Brain microvascular endothelial cell (primary cell): ENCODE measurements at regions not wholly inside any gene's neighbourhood (a gene's known extent, or its start where the extent isn't known, plus 50 kb on each side); places are given as distances from the start of the nearest gene placed in this dataset.

ENCODE experiments used
- DNase-seq: peaks from one replicate; pipeline ENCODE4 v3.0.0-alpha.2; 2020
- H3K27ac ChIP-seq: fragments of 250-450 bp; sonication (Bioruptor Pico); 2 replicates; pipeline ENCODE4 v1.5.1; 2020; ENCODE audit warnings: mild to moderate bottlenecking, moderate library complexity
- H3K27me3 ChIP-seq: fragments of 250-450 bp; sonication (Bioruptor Pico); replicated peaks from 2 replicates; pipeline ENCODE4 v1.5.1; 2020; ENCODE audit warnings: mild to moderate bottlenecking
- H3K36me3 ChIP-seq: fragments of 250-450 bp; sonication (Bioruptor Pico); replicated peaks from 2 replicates; pipeline ENCODE4 v1.5.1; 2020; ENCODE audit warnings: mild to moderate bottlenecking
- H3K4me3 ChIP-seq: 2 replicates; pipeline ENCODE4 v1.5.1; 2011; ENCODE audit warnings: low read depth, mild to moderate bottlenecking, control low read depth, low read length, moderate library complexity
- CTCF ChIP-seq: IDR thresholded peaks from 2 replicates; pipeline ENCODE4 v1.5.1; 2011; ENCODE audit warnings: low read depth, mild to moderate bottlenecking, moderate library complexity, low read length, control low read depth, inconsistent platforms; ENCODE audit errors: missing control alignments
- in situ Hi-C: cut with HindIII; loops from 2 replicates; pipeline ENCODE4 v1.10.0; 2017; ENCODE audit warnings: low sequenced_read_pairs, low pct_ligation_motif_present

GRCh38 chr12:42008996-42009395 lies 135.7 kb downstream of the GXYLT1 start:
- in situ Hi-C loops: no loop called here
- no peak for TF ChIP-seq CTCF
- H3K4me3 ChIP-seq: no peak overlapping the region
- no peak for DNase-seq
- H3K27me3 ChIP-seq: no peaks in the 10 kb centered on the region
- no peak overlapping the region for H3K27ac ChIP-seq
- H3K36me3 ChIP-seq: no peaks in the 10 kb centered on the region

GRCh38 chr12:42003031-42003430 lies 141.6 kb downstream of the GXYLT1 start:
- Histone ChIP-seq H3K27ac (no peak overlapping the region), H3K36me3 (no peaks in the 10 kb centered on the region), H3K4me3 (no peak overlapping the region), H3K27me3 (no peaks in the 10 kb centered on the region)
- no peak for DNase-seq
- TF ChIP-seq CTCF: no peak
- in situ Hi-C loops: no loop called here

DNA sequence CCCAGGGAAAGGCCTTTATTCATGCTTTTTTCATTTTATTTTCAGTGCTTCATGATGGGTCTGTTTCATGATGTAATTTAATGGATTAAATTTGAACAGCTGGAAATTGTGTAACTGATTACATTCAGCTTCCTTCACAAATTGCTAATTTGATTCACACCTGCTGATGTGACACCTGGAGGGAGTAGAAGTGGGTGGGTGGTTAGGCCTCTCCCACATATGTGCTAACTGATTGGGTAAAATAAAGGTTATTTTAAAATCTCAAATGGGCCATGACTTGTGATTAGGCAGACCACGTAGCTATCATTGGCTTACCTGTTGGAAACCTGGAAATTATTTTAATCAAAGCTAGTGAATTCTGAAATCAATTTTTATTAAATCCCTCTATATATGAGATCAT lies 142.1 kb downstream of the GXYLT1 start:
- in situ Hi-C loops: no loop called here
- H3K27me3 ChIP-seq: no peaks in the 10 kb centered on the region
- no peak overlapping the region for H3K27ac ChIP-seq
- no peak for TF ChIP-seq CTCF
- H3K4me3 ChIP-seq: no peak overlapping the region
- no peaks in the 10 kb centered on the region for H3K36me3 ChIP-seq
- DNase-seq: no peak

DNA sequence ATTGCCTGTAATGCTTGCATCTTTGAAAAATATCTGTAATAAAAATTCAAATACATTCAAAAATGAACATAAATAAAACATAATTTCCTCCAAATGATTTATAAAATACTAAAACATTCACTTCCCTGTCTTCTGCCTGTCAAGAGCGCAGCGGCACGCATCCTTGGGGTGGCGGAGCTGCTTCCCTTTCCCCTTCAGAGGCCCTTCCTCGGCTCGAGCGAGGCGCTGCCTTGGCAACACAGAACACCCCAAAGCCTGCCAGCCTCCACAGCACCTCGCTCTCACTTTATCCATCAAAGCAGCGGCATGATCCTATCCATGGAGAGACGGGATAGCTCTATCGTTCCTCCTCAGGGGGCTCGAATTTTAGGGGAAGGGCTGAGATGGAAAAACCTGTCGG lies 146.2 kb downstream of the GXYLT1 start:
- TF ChIP-seq CTCF: no peak
- Histone ChIP-seq H3K36me3 (no peaks in the 10 kb centered on the region), H3K27ac (no peak overlapping the region), H3K4me3 (no peak overlapping the region), H3K27me3 (no peaks in the 10 kb centered on the region)
- DNase-seq: no peak
- in situ Hi-C loops: no loop called here

- Histone ChIP-seq H3K36me3 (no peaks in the 10 kb centered on the region), H3K27ac (no peak overlapping the region), H3K4me3 (no peak overlapping the region), H3K27me3 (no peaks in the 10 kb centered on the region)
- TF ChIP-seq CTCF: no peak
- no peak for DNase-seq
- in situ Hi-C loops: no loop called here
Observed at GRCh38 chr12:41993283-41993682, 151.4 kb downstream of the GXYLT1 start.

DNA sequence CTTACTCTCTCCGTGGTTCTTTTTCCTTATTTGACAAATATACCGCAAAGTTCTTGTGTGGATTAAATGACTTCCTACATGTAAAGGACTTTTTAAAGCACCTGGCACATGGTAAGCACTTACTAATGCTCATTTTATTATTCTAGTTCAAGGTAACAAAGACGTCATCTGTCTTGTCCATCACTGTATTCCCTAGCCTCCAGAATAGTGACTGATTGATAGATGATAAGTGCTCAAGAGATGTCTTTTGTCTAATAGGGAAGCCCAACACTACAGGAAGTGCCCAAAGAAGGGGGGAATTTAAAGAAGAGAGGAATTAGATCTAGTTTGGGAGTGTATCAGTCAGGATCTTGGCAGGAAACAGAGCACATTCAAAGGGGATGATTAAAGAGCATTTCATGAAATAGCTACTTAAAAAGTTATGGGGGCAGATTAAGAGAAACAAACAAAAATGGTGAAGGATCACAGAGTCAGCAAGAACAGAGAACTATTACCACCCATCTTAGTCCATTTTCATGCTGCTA lies 151.9 kb downstream of the GXYLT1 start:
- Histone ChIP-seq H3K27ac (no peak overlapping the region), H3K36me3 (no peaks in the 10 kb centered on the region), H3K4me3 (no peak overlapping the region), H3K27me3 (no peaks in the 10 kb centered on the region)
- in situ Hi-C loops: no loop called here
- DNase-seq: no peak
- TF ChIP-seq CTCF: no peak
